ENCODE measurements at regions not wholly inside any gene's neighbourhood (a gene's known extent, or its start where the extent isn't known, plus 50 kb on each side); places are given as distances from the start of the nearest gene placed in this dataset.
"Not testable (repeated sequence)": the region's sequence is repeated elsewhere in the genome, so short reads cannot be mapped to it uniquely, and the experiment has no call there.

DNA sequence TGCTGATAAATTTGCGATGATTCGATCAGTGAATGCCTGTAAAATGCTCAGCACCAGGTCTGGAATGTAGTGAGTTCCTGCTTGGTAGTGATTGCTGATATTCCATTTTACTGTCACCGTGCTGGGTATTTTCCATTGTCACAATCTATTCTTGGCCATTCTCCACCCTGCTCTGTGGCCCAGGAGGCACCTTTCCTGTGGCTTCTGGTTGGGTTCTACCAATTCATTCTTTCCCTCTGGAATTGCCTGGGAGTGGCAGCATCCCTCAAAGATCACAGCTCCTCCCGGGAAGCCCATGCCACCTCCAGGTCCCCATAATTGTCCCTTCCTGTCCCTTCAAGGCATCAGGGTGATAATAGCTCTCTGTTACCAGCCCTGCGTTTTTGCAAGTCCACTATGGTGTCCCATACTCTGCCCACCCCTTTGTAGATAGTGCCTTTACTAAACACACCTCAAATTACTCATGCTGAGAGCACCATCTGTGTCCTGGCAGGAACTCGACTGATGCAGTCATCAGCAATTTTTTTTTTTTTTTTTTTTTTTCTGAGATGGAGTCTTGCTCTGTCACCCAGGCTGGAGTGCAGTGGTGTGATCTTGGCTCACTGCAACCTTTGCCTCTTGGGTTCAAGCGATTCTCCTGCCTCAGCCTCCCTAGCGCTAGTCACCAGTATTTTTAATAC lies 177.8 kb upstream of the PROK2 start:
- peak; percentile 32 for DNase-seq

DNA sequence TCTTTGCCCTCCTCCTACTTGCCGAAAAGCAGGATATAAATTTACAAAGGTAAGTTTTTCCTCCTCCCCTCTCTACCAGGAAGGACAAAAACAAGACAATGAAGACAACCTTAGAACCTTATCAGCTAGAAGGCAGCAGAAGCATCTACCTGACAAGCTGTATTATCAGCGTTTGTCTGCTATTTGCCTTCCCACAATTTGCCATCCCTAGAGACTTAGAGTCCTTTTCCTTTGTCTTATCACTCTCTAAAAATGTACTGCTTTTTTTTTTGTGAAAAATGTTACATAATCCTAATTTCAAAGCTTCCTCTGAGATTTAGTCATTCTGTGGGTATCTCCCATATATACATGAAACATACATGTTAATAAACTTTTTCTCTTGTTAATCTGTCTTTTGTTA lies 176.9 kb upstream of the PROK2 start:
- DNase-seq, result no peak

DNA sequence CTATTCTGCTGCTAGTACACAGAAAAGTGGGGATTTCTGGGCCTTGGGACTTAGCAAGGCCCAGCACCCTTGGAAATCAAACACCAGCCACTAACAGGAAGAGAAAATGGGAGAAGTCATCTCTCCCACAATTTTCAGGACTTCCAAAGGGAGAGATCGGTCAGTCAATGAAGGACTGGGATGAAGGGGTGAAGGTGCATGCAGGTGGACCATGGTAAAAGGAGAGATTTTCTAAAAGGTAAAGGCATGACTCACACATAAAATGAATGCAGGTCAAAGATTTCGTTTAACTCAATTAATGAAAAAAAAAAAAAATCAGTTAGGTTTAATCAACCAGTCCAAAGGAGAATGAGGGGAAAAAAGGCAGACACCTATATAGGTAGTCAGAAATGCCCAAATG lies 176.4 kb upstream of the PROK2 start:
- DNase-seq, result no peak

DNA sequence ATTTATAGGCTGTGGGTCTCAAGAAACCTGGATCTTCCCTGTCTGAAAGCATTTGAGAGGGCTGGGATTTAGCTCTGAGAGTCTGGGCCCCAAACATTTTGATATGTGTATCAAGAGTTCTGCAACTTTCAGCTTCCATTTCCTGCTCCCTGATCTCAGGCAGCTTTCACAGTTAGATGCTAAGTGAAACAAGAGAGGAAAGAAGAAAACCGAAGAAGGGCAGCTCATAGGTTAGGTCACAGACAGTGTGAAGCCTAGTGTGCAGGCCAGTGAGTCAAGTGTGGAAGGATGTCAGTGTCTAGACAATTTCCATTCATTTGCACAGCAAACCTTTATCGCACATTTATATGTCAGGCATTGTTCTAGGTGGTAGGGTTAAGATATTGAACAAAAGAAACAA lies 173.6 kb upstream of the PROK2 start:
- DNase-seq, result no peak

DNA sequence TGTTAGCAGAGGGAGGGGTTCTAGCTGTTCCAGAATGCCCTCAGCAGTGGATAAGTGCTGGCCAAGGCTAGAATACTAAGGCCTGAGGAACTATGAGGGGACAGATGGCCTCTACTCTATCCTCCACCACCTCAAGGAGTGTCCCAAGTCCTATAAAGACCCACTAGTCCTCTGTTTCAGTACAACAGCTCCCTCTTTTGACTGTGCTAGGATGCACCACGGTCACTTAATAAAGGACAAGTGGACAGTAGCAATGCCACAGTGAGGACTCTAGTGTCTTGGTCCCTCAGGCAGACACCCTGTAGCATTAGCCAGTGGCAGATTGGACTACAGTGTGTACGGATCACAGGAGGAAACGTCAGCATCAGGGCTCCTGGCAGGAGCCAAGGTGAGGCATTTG lies 171.8 kb upstream of the PROK2 start:
- DNase-seq, result peak; percentile 4

DNA sequence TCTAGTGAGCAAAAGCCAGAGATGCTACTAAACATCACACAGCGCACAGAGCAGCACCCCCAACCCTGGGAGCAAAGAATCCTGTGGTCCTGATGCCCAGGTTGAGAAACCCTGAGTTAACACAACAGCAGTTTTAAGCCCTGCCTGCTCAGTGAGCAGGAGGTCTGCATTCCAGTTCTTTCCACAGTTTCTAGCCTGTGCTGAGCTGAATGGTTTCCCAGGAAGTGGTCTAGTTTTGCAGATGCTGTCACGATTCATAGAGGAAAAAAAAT lies 171.1 kb upstream of the PROK2 start:
- no peak for DNase-seq

DNA sequence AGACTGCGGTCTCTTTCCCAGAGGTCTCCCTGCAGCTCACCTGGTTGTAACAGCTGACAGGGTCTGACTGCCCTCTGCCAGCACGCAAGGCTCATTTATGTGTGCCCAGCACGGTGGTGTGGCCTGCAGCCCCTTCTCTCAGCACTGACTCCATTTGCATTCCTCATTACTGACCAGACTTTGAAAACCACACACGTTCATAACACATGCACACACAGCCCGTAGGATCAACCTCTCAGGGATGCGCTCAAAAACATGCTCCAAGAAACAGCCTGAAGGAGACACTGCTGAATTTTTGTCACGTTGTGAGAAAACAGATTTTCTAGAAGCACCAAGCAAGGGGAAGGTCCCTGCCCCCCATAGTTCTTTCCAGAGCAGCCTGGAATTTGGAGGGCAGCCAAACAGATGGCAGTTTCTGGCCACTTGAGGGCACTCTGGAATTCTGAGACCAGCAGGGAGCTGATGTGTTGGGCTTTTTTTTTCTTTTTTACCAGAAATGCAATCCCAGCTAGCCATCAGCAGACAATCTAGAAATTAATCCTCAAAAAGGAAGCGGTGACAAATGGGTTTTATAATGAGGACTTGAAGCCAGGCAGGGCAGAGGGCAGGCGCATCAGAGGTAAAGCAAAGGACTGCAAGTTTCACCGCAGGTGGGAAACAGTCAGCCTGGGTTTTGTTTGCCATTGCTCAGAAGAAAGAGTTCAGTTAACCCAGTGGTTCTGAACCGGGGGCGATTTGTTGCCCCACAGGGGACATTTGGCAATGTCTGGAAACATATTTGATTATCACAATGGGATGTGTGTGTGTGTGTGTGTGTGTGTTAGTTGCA lies 170.5 kb upstream of the PROK2 start:
- peak; percentile 64 for DNase-seq

DNA sequence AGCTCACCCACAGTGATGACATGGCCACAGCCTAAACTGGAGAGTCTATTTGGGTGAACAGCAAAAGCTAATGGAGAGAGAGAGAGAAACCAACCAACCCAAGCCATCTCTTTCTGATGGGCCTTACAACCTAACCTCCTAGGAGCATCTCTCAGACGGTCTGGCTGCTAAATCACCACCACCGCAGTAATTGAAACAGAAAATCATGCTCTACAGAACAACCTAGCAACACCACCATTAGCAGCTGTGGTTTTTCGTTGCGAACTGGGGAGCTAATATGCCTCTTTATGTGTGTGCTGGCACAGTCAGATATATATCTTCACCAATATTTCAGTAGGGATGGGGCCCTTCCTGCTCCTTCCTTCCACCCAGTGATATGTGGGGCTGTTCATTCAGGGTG lies 166.9 kb upstream of the PROK2 start:
- no peak for DNase-seq

DNA sequence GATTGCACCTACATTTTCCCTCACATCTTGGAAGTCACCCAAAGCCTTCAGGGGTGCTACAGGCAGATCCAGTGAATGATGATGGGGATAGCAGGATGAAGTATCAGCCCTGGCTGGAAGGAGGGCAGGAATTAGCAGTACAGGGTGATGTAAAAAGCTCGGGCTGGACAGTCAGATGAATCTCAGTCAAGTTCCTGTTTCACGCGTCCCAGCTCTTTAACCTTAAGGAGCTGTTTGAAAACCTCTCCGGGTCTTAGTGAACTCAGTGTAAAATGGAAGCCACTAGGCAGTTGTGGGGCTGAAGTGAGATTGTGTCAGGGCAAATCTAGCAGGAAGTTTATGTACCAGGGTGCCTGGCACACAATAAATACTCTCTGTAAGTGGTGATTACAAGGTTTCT lies 166.4 kb upstream of the PROK2 start:
- no peak for DNase-seq

DNA sequence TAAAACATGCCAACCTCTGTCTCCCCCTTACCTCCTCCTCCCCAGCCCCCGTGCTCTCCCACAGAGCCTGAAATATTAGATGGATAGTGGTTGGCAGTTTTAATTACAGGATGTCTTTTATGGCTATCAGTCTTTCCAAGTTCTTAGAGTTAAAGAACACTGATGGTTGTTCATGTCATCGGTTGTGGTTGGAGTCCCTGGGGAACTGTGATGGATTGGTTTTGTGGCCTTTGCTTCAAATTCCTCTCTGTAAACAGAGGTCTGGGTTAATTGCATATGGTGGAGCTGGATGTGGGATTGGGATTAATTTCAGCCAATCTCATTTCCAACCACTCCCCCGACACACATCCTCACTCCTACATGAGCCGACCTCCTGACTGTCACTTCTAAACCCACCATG lies 164.5 kb upstream of the PROK2 start:
- no peak for DNase-seq

DNA sequence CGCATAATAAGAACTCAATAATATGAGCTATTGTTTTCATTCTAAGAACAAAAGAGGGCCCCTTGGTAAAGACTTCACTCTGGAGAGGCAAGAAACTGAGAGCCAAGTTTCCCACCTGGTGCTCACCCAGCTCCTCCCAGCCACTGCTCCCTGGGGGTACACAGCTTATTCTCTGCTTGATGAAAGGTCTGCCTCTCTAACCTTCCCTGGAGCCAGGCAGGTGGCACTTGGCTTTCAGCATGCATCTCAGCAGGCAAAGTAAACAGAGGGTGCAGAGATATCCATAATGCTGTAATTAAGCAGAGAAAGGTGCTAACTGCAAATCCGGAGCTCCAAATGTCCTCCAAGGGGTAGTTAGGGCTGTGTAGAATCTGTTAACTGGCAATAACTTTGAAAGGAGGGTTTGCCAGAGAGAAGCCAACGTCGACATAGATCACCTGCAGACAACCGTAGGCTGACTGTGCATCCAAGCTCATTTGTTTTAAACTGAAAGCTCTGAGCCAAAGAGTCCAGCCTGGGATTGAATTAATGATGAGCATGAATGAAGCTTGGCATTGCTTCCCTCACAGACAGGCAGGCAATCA lies 159.6 kb upstream of the PROK2 start:
- DNase-seq, result peak; percentile 71

DNA sequence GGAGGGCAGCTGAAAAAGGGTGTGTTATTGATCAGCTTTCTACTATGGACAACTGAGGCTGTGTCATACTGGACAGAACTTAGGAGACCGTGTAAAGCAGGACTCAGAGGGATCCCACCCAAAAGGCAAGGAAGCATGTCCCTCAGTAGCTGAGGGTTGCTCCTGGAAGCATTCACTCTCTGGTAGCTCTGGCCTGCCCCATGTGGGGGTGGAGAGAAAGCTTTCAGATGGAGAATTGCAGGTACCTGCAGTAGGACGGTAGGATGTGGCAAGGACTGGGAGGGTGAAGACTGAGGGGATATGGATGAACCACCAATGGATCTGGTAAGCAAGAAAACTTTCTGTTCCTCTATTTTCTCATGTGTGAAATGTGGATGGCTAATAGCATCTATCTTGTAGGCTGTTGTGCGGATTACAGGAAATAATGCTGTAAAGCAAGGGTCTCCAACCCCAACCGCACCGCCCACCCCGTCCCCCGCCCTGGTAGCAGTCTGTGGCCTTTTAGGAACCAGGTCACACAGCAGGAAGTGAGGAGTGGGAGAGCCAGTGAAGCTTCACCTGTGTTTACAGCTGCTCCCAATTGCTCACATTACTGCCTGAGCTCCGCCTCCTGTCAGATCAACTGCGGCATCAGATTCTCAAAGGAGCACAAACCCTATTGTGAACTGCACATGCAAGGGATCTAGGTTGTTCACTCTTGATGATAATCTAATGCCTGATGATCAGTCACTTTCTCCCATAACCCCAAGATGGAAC lies 157.7 kb upstream of the PROK2 start:
- no peak for DNase-seq

DNA sequence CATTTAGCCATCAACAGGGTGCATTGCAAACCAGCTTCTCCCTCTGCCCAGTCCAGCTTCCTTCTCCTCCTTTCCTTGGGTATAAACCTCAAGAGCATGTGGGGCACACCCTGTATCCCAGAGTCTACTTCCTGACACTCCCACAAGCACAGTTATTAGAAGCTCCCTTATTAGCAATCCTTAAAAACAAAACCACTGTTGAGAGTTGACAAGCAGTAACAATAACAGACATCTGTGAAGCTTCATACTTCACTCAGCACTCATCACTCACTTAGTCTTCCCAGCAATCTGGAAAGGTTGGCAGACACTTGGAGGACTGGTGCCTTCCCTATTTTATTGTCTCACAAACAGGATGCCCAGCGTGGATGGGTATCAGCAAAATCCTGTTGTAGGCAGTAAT lies 155.5 kb upstream of the PROK2 start:
- DNase-seq, result no peak

DNA sequence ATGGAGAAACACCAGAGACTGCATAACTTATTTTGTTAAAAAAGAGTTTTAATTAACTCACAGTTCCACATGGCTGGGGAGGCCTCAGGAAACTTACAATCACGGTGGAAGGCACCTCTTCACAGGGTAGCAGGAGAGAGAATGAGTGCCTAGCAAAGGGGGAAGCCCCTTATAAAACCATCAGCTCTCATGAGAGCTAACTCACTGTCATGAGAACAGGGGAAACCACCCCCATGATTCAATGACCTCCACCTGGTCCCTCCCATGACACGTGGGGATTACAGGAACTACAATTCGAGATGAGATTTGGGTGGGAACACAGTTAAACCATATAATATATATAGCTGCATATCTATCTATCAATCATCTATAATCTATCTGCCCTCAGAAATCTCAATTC lies 153.1 kb upstream of the PROK2 start:
- not testable (repeated sequence) for DNase-seq

DNA sequence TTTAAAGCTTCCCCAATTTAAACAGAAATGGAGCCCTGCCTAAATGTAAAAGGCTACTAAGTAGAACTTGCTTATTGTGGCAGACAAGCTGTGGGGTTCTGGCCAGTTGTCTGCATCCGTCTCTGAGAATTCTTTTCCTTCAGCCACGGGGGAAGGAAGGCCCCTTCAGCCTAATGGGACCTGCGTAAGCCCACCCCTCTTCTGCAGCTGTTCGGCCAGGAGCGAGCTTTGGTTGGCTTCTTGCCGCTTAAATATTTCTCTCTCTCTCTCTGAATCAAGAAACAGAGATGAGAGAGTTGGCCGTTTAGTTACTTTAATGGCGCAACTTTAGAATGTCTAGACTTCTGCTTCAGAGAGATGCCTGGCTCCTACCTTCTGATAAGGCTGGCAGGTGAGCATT lies 151.7 kb upstream of the PROK2 start:
- DNase-seq, result no peak

DNA sequence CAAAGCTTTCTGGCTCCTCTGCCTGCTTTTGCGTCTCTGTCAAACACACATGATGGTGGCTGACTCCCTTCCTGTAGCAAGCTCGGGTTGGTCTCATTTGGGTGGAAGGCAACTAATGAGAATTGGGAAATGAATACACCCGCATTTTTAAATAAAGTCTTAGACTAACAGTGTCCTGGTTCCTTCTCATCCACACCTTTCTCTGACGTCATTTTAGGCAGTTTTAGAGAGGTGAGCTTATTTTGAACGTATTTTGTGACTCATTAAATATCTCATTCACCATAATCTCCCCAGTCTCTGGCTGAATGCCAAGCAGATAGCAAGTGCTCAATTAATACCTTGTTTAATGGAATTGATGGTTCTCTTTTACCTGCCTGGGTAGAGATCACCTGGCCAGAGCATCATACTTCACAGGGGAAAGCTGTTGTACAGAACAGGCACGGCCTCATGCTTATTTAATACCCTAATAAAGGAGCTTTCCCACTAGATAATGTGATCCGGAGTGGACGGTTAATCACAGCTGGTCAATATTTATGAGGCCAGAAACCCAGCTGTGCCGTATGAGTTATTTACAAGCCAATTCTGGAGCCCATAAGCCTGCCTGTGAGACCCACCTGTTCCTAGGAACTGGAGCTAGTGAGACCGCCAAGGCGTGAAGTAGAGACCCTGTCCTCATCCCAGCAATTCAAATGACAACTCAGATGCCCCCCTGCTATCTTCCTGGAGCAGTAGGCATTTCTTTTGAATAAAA lies 149.7 kb upstream of the PROK2 start:
- DNase-seq, result no peak

DNA sequence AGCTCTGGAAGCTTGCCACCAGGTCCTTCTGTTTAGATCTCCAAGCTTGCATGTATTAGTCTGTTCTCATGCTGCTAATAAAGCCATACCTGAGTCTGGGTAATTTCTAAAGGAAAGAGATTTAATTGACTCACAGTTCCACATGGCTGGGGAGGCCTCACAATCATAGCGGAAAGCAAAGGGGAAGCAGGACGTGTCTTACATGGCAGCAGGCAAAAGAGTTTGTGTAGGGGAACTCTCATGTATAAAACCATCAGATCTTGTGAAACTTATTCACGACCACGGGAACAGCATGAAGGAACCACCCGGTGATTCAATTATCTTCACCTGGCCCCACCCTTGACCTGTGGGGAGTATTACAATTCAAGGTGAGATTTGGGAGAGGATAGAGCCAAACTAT lies 147.0 kb upstream of the PROK2 start:
- DNase-seq, result no peak

DNA sequence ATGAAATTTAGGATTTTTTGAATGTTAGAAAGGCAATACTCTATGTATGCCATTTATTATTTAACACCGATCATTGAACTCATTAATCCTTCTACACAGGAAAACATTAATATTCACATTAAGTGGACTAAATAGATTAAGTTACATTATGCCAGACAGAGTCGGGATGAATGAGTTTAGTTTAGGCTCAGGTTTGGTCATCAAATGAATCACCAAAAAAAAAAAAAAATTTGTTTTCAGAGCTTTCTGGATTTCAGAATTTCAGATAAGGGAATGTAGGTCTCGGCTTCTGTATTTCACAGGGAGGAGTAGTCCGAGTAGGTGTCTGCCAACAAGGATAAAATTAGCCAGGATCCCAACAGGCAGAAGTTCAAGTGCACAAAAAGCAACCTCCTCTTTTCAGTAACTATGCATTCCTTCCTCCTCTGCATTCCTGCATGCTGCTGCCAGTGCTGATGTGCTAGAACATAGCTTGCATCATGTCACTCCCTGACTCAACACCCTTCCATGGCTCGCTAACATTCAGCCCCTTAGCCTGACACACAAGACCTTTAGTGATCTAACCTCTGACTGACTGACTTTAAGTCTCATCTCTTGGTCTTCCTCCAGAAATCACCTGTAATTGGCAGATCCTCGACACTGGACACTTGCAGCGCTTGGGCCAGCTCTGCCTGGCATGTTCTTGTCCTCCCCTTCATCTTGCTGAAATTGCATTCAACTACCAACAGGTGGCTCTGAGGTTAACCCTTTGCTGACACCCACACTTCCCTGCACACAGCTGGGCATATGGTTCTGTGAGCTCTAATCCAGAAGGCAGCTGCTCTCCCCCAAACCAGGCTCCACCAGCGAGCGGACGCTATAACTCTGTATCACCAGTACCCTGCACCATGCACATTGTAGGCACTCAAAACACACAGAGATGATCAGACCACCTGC lies 145.4 kb upstream of the PROK2 start:
- DNase-seq, result no peak

DNA sequence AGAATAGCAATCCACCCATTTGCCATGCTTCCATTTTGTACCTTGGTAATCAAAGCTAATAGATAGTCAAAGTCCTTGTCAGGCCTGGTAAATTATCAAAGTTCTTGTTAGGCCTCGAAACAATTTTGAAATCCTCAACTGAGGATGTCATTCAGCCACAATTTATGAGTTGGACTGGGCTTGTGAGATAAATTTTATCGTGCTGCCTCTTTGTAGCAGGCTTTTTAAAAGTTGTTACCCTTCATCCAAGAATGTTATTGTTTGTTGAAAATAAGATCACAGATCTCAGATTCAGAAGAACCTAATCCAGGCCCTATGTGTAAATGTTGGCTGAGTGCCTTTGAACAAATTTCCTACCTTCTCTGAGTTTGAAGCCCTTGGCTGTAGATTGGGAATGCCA lies 143.3 kb upstream of the PROK2 start:
- DNase-seq, result no peak

DNA sequence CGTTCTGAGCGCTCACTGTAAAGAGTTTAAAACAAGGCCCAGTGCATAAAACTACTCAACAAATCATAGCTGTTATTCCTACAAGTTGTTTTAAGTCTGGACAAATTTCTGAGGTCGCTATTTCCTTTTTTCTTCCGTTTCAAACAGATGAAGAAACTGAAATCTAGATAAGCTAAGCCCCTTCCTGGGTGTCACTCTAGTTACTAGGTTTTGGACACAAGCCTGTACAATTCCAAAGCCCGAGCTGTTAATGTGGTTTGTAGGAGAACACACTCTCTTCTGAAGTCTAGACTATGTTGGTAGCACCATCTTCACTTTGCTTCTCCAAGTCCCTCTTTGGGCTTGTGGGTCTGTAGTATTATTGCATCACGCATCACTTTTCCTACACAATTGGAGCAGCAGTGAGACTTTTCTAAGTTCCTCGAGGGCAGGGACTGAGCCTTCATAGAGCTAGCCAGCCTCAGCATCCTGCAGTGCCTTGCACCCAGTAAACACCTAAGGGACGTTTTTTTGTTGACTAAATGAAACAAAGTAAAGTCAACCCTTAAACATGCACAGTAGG lies 142.6 kb upstream of the PROK2 start:
- DNase-seq, result no peak

DNA sequence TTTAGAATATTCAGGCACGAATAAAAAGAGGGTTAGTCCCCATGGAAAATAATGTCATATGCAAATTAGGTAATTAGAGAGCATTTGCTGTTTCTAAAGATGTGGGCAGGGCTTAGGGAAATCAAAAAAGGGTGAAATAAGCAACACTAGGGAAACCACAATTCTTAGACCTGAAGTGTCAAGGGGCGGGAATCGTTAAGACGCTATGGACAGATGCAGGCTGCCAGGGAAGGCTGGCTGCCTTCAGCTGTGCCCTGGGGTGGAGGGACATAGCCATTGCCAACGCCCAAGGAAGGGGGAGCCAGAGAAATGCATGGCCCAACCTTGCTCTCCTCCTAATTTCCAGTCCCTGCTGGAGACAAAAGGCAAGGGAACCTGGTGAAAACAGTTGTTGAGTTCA lies 141.7 kb upstream of the PROK2 start:
- DNase-seq, result no peak

DNA sequence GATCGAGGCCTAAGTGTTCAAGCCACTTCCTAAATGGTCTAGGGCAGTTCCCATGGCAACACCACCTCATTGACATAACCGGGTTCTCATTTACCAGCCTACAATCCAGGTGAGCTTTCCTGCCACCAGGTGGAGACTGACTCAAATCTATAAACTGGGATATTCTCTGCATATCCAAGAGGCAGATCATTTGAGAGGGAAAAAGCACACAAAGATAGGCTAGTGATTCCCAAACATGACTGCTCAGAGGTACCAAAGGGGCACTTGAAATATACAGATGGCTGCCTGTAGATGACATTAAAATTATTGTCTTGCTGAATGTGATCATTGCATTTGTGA lies 141.3 kb upstream of the PROK2 start:
- peak; percentile 56 for DNase-seq

Measured in NCI-H146 (cell line).